DND-41 (cell line): ENCODE measurements at regions not wholly inside any gene's neighbourhood (a gene's known extent, or its start where the extent isn't known, plus 50 kb on each side); places are given as distances from the start of the nearest gene placed in this dataset.
A peak's percentile ranks its signal among the peaks of the same experiment; 100 is the strongest.

Experiments used
- EZH2 ChIP-seq: IDR thresholded peaks from 3 replicates; pipeline ENCODE4 v1.6.1; 2012; ENCODE audit warnings: borderline replicate concordance, low read depth, mild to moderate bottlenecking, moderate library complexity, low read length, inconsistent platforms; ENCODE audit not compliant: severe bottlenecking
- TF ChIP-seq, protein P1 (sequence below): IDR thresholded peaks from 2 replicates; pipeline ENCODE4 v1.5.1; 2012; ENCODE audit warnings: borderline replicate concordance, low read length, moderate library complexity, mild to moderate bottlenecking; ENCODE audit not compliant: poor library complexity, severe bottlenecking; ENCODE audit errors: extremely low read depth

- TF ChIP-seq, protein P1, sequence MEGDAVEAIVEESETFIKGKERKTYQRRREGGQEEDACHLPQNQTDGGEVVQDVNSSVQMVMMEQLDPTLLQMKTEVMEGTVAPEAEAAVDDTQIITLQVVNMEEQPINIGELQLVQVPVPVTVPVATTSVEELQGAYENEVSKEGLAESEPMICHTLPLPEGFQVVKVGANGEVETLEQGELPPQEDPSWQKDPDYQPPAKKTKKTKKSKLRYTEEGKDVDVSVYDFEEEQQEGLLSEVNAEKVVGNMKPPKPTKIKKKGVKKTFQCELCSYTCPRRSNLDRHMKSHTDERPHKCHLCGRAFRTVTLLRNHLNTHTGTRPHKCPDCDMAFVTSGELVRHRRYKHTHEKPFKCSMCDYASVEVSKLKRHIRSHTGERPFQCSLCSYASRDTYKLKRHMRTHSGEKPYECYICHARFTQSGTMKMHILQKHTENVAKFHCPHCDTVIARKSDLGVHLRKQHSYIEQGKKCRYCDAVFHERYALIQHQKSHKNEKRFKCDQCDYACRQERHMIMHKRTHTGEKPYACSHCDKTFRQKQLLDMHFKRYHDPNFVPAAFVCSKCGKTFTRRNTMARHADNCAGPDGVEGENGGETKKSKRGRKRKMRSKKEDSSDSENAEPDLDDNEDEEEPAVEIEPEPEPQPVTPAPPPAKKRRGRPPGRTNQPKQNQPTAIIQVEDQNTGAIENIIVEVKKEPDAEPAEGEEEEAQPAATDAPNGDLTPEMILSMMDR: peak; percentile 45
- no peak for TF ChIP-seq EZH2
These were observed 542.3 kb upstream of the ATXN8OS start for GRCh38 chr13:69565334-69565733.
